NCI-H2196 treated with DMSO at 0.1 percent for 48 hours (cell line): ENCODE measurements at regions not wholly inside any gene's neighbourhood (a gene's known extent, or its start where the extent isn't known, plus 50 kb on each side); places are given as distances from the start of the nearest gene placed in this dataset.

Experiments used
- DNase-seq: peaks from one replicate; lab custom pipeline; 2025; ENCODE audit not compliant: unreplicated experiment; lab: John Stamatoyannopoulos, UW

DNA sequence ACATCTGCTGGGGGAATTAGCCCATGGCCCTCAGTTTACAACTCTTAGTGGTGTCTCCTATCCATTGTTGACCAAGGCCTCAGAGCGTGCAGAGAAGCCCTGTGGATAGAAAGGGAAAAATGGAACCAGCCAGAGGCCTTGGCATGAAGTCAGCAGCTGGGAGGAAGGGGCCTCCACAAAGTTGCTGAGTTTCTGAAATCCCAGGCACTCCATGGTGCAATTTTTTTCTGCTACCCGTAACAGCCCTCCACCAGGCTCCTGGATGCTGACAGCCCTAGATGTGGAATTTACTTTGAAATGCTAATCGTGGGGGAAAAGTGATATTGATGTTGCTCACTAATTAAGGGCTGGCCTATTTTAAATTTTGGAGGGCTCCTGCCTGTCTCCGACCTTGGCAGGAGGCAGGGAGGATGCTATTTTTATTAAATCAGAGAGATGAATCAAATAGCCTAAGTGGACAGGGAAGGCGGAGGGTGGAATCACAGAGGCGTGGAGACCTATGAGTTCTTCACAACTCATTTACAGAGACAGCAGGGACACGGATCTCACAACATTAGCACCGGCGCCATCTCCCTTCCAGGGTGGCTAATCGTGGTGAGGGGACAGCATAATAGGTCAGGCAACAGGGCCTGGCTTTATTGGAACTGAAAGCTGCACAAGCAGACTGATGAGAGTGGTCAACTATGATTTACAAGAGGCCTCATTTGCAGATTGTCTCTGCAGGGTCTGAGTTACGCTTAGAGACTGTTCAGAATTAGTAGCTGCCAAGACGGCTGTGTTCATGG lies 99.8 kb upstream of the WSCD2 start:
- no peak for DNase-seq

DNA sequence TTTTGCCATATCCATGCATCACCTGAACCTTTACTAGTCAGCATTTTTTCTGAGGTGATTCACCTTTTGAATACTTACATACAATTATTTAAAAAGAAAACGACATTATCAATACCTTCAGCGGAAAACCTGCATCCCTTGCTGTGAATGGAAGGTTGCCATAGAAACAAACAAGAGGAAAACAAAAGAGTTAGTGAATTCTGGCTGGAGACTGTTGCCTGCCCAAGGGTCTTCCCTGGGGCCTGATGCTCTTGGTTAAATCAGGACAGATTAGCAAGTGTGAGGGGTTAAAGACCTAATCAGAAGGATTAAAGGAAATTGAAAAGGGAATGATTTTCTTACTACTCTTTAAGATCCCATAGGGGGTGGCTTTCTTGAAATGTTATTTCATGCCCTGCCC lies 96.0 kb upstream of the WSCD2 start:
- DNase-seq = no peak

DNA sequence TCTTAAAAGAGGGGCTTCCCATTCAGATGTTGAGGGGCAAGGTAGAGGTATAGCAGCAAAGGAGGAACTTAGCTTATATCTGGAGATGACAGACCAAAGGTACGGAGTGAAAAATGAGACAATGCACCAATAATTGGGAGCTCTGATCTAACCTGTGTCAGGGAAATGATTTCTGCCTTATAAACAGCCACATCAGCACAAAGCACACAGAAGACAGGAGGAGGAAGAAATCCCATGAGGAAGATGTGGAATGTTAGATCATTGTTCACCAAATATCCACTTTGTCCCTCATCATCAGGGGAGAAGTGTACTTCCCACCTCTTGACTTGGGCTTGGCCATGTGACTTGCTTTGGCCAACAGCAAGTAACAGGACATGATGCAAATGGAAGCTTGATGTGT lies 93.7 kb upstream of the WSCD2 start:
- DNase-seq = no peak

GRCh38 chr12:108037960-108038359 lies 91.1 kb upstream of the WSCD2 start:
- DNase-seq = no peak

GRCh38 chr12:108039794-108040193 lies 89.3 kb upstream of the WSCD2 start:
- DNase-seq = no peak

- DNase-seq = no peak
Measured at GRCh38 chr12:108040947-108041346, 88.1 kb upstream of the WSCD2 start.

- no peak for DNase-seq
Measured at GRCh38 chr12:108043286-108043685, 85.8 kb upstream of the WSCD2 start.

GRCh38 chr12:108043750-108044533 lies 85.1 kb upstream of the WSCD2 start:
- no peak for DNase-seq

GRCh38 chr12:108046135-108046534 lies 83.0 kb upstream of the WSCD2 start:
- DNase-seq = no peak

DNA sequence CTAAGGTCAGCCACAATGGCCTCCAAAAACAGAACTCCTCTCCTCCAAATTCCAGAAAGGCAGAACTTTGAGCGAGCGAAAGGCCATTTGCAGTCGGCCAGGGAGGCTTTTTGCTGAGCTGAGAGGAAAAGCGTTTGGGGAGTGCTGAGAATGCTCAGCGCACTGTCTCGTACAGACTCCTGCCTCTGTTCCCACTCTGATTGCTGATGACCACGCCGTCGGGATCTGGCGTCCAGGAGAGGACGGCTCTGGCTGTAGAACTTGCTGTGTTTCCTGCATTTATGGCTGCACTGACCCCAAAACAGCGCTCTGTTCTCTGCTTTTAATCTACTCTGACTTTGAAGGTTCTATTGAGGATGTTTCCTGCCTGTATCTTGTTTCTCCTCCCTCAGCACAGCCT lies 82.4 kb upstream of the WSCD2 start:
- DNase-seq = no peak

DNA sequence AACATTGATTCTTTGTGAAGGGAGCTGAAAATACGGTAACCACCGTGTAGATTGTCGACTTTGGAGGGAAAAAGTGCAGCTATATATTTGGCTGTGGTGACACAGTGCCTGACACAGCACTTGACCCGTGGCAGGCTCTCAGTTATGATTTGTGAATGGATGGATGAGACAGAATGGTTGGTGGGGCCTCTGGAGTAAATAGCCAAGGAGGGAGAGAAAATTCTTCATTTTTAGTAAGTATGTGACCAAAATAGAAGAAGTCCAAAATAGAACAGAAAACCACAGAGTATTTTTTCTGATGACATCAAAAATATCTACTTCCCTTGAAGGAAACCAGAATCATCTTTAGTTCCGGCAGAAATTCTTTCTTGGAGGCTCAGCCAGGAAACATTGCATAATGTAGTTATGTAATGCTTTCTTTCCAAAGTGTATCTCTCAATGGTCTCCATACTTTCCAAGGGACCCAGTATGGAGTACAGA lies 82.0 kb upstream of the WSCD2 start:
- no peak for DNase-seq

DNA sequence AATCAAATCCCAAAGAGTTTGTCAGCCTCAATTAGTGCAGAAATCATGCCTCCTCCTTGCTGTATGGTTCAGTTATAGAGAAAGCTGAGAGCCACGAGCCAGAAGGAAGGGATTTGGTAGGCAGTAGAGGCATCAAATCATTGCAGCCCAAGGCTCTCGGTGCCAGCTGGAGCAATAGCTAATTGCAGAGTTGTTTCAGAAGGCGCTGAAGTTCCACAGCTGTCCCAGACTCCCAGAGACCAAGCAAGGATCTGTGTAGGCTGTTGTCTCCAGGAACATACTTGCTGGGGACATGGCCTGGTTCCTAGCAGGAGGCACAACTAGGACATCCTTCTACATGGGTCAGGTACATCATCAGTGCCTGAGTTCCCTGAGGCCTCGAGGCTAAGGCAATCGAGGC lies 80.4 kb upstream of the WSCD2 start:
- DNase-seq = no peak

- no peak for DNase-seq
Measured at GRCh38 chr12:108050696-108051095, 78.4 kb upstream of the WSCD2 start.

GRCh38 chr12:108052260-108052659 lies 76.8 kb upstream of the WSCD2 start:
- no peak for DNase-seq

DNA sequence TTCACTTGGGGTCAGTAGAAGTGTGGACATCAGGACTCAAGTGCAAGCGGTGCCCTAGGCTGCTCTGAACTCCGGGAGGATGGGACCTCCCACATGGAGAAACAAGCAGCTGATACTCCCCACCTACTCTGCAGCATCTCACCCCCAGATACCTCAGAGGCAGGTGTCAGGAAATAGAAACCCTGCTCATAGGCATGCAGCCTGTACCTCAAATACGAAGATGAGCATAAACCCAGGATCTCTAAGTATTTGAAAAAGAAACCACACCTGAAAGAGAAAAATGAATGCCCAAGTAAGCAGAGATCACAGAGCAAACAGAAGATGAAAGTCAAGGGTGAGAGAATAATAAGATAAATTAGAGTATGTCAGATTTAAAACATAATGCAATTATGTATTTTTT lies 75.6 kb upstream of the WSCD2 start:
- DNase-seq = no peak

- DNase-seq = no peak
Measured at GRCh38 chr12:108054496-108054895, 74.6 kb upstream of the WSCD2 start.

- no peak for DNase-seq
Measured at GRCh38 chr12:108055141-108055540, 73.9 kb upstream of the WSCD2 start.

- no peak for DNase-seq
Measured at GRCh38 chr12:108060067-108060466, 69.0 kb upstream of the WSCD2 start.

DNA sequence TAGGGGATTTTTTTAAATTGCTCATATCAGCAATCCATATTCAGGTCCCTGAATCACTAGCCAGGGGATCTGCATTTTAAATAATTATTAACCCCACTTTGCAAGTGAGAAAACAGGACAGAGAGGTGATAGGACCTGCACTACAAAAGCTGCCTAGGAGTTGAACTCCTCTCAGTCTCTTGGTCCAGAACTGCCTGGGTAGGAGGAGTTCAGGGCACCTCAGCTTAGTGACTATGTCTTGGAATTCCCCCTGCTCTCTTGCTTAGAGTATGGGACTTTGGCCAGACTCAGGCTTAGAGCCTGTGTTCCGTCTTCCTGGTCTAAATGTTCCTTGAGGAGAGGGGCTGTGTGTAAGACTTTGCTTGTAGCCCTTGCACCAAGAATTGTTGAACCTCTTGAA lies 68.2 kb upstream of the WSCD2 start:
- no peak for DNase-seq

- no peak for DNase-seq
Measured at GRCh38 chr12:108063192-108063591, 65.9 kb upstream of the WSCD2 start.

DNA sequence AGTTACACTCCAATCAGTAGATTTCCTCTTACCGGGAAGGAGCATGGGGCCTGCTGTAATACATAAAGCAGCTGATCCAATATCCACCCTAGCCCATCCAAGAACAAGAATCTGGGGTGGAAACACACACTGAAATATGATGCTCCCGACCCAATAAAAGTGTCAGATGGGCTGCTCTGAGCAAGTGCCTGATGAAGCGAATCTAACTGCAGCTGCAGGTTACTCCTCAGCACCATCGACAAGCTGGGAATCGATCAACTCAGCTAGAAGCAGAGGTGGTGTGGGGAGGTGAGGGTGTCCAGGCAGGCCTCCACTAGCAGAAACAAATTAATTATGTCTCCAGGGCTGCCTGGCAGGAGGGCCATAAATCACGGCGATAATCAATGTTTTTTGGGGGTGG lies 64.0 kb upstream of the WSCD2 start:
- DNase-seq = no peak
